ENCODE measurements at regions not wholly inside any gene's neighbourhood (a gene's known extent, or its start where the extent isn't known, plus 50 kb on each side); places are given as distances from the start of the nearest gene placed in this dataset.

DNA sequence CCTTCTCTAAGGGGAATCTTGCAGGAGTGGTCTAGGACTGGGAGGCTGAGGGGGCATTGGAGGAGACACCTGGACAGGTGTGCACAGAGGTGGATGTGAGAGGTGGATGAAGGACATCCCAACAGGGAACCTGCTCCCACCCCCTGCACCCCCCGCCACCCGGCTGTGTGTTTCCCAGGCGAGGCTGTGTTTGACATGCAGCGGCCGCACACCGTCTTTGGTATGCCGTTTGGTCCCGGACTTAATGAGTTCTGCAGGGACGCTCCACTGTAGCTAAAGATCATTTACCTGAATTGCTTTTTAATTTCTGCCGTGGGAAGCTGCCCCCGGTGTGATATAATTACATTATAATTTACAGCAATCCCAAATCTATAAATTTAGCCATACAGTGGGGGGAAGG is 87.3 kb downstream of the GLI2 start:
- no peak for TF ChIP-seq ZNF274 (IDR thresholded peaks at IDR 0.05; ENCODE audit: low read depth, low read length)
- TF ChIP-seq SUZ12 (IDR thresholded peaks at IDR 0.05; ENCODE audit: extremely low read depth, insufficient read depth, insufficient read length): no peak
- TF ChIP-seq YY1 (IDR thresholded peaks at IDR 0.05; ENCODE audit: insufficient read depth, insufficient read length): no peak
